SKM-1 (cell line): ENCODE measurements at regions not wholly inside any gene's neighbourhood (a gene's known extent, or its start where the extent isn't known, plus 50 kb on each side); places are given as distances from the start of the nearest gene placed in this dataset.

Source experiments
- DNase-seq: peaks from one replicate; lab custom pipeline; 2025; ENCODE audit not compliant: unreplicated experiment; lab: John Stamatoyannopoulos, UW

DNA sequence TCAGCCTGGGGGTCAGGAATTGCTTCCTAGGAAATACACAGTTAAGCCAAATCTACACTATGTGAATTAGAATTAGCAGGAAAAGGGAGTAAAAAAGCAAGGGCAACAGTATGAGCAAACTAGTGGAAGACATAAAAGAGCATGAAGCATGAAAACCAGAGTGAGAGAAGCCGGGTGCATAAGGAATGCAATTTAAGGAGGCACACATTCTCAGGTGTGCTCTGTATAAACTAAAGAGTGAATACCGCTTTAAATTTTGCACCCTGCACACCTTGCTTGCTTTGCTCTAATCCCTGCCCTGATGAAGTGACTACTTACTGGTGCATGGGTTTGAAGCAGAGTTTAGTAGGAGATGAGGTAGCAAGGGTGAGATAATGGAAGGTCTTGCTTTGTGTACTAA lies 65.7 kb upstream of the EPHA4 start:
- no peak for DNase-seq

GRCh38 chr2:221635949-221636348 lies 63.8 kb upstream of the EPHA4 start:
- no peak for DNase-seq

DNA sequence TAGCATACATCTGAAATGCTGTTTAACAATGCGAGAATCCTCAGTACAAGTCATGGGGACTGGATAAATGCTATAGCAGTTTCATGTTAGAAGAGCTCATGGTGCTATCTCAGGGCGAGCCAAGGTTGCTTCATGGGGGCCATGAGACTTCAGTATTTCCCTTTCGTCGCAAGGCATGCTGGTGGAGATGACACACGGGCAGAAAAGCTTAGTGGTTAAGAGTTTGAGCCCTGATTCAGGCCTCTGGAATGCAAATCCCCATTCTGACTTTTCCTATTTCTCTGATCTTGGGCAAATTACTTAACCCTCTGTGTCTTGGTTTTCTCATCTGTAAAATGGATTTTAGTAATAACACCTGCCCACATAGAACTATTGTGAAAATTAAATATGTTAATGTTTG lies 57.4 kb upstream of the EPHA4 start:
- no peak for DNase-seq

DNA sequence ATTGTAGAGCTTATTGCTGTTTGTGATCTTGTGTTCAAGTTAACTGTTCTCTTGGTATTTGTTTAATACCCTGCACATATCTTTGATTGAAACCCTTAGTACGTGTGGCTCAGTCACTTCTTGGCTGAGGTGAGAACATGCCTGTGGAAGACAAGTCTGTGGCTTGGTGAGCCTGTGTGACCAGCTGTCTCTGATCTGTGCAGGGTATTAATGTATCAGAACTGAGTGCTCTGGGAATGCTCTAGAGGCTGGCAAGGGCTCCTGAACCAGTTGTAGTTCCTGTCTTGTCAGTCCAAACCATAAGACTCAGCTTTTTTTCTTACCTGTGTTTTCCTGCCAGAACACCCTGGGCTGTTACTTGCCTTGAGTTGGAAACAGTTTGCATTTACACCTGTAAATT lies 52.4 kb upstream of the EPHA4 start:
- no peak for DNase-seq
